ENCODE measurements at regions not wholly inside any gene's neighbourhood (a gene's known extent, or its start where the extent isn't known, plus 50 kb on each side); places are given as distances from the start of the nearest gene placed in this dataset.
"Not testable (repeated sequence)": the region's sequence is repeated elsewhere in the genome, so short reads cannot be mapped to it uniquely, and the experiment has no call there.

- WGBS = 60% methylated on average over 2 of the region's 2 CpGs
- no peaks in the 10 kb centered on the region for H3K36me3 ChIP-seq
- TF ChIP-seq POLR2AphosphoS5 (IDR thresholded peaks at IDR 0.05) (no peak), EP300 (IDR thresholded peaks at IDR 0.05) (no peak), POLR2A (IDR thresholded peaks at IDR 0.05) (no peak), CTCF (IDR thresholded peaks at IDR 0.05) (no peak)
- no peaks in the 10 kb centered on the region for H3K27me3 ChIP-seq
- no peaks in the 10 kb centered on the region for H3K9me3 ChIP-seq
- H3K27ac ChIP-seq = no peak overlapping the region
- H3K4me1 ChIP-seq = no peaks in the 10 kb centered on the region
- DNase-seq (ENCODE audit: low spot score in 2 of 2) = no peak
- no peak overlapping the region for H3K4me3 ChIP-seq
Observed at GRCh38 chr11:23931443-23931842, 565.4 kb upstream of the LUZP2 start.

GRCh38 chr11:23932485-23932898 lies 564.4 kb upstream of the LUZP2 start:
- no peaks in the 10 kb centered on the region for H3K27me3 ChIP-seq
- no peaks in the 10 kb centered on the region for H3K9me3 ChIP-seq
- no peak for TF ChIP-seq POLR2AphosphoS5 (IDR thresholded peaks at IDR 0.05)
- TF ChIP-seq CTCF (IDR thresholded peaks at IDR 0.05) = no peak
- no peak for TF ChIP-seq EP300 (IDR thresholded peaks at IDR 0.05)
- no peak for TF ChIP-seq POLR2A (IDR thresholded peaks at IDR 0.05)
- no peaks in the 10 kb centered on the region for H3K36me3 ChIP-seq
- no peak overlapping the region for H3K4me3 ChIP-seq
- DNase-seq (ENCODE audit: low spot score in 2 of 2) = no peak
- no peaks in the 10 kb centered on the region for H3K4me1 ChIP-seq
- H3K27ac ChIP-seq = no peak overlapping the region

- no peak overlapping the region for H3K4me3 ChIP-seq
- no peak overlapping the region for H3K27ac ChIP-seq
- H3K4me1 ChIP-seq = no peaks in the 10 kb centered on the region
- WGBS = 68% methylated on average over 9 of the region's 9 CpGs
- H3K36me3 ChIP-seq = no peaks in the 10 kb centered on the region
- DNase-seq (ENCODE audit: low spot score in 2 of 2) = no peak
- H3K27me3 ChIP-seq = no peaks in the 10 kb centered on the region
- no peak for TF ChIP-seq CTCF (IDR thresholded peaks at IDR 0.05)
- no peaks in the 10 kb centered on the region for H3K9me3 ChIP-seq
Observed at GRCh38 chr11:23933721-23934120, 563.1 kb upstream of the LUZP2 start.

DNA sequence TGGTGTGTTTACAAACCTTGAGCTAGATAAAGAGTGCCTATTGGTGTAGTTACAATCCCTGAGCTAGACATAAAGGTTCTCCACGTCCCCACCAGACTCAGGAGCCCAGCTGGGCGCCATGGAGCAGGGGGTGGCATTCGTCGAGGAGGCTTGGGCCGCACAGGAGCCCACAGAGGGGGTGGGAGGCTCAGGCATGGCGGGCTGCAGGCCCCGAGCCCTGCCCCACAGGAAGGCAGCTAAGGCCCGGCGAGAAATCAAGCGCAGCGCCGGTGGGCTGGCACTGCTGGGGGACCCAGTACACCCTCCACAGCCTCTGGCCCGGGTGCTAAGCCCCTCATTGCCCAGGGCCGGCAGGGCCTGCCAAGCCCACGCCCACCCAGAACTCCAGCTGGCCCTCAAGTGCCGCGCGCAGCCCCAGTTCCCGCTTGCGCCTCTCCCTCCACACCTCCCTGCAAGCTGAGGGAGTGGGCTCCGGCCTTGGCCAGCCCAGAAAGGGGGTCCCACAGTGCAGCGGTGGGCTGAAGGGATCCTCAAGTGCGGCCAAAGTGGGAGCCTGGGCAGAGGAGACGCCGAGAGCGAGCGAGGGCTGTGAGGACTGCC lies 562.1 kb upstream of the LUZP2 start:
- not testable (repeated sequence) for H3K27ac ChIP-seq; H3K9me3 ChIP-seq; H3K27me3 ChIP-seq; H3K4me3 ChIP-seq; DNase-seq (ENCODE audit: low spot score in 2 of 2); H3K4me1 ChIP-seq; H3K36me3 ChIP-seq
- WGBS = 89% methylated on average over 3 of the region's 27 CpGs

GRCh38 chr11:23942117-23942815 lies 554.6 kb upstream of the LUZP2 start:
- H3K36me3 ChIP-seq; H3K27ac ChIP-seq; H3K4me1 ChIP-seq; H3K4me3 ChIP-seq; H3K27me3 ChIP-seq; DNase-seq (ENCODE audit: low spot score in 2 of 2); H3K9me3 ChIP-seq: not testable (repeated sequence)
- WGBS = 87% methylated on average over 12 of the region's 31 CpGs

- 50% methylated on average over 2 of the region's 2 CpGs for WGBS
- no peak for TF ChIP-seq POLR2AphosphoS5 (IDR thresholded peaks at IDR 0.05)
- no peak for TF ChIP-seq EP300 (IDR thresholded peaks at IDR 0.05)
- TF ChIP-seq CTCF (IDR thresholded peaks at IDR 0.05) = no peak
- TF ChIP-seq POLR2A (IDR thresholded peaks at IDR 0.05) = no peak
- no peaks in the 10 kb centered on the region for H3K36me3 ChIP-seq
- DNase-seq (ENCODE audit: low spot score in 2 of 2) = no peak
- no peak overlapping the region for H3K27ac ChIP-seq
- no peaks in the 10 kb centered on the region for H3K9me3 ChIP-seq
- no peaks in the 10 kb centered on the region for H3K4me1 ChIP-seq
- no peaks in the 10 kb centered on the region for H3K27me3 ChIP-seq
- H3K4me3 ChIP-seq = no peak overlapping the region
Observed at GRCh38 chr11:23944923-23945322, 551.9 kb upstream of the LUZP2 start.

Data from suprapubic skin (tissue), 4 donors.